ENCODE measurements at regions not wholly inside any gene's neighbourhood (a gene's known extent, or its start where the extent isn't known, plus 50 kb on each side); places are given as distances from the start of the nearest gene placed in this dataset.

- Histone ChIP-seq H3K27ac (no peak overlapping the region), H3K27me3 (ENCODE audit: insufficient read depth, low read depth, severe bottlenecking) (no peaks in the 10 kb centered on the region), H3K9me3 (ENCODE audit: severe bottlenecking) (no peaks in the 10 kb centered on the region), H3K4me3 (ENCODE audit: low read depth, low read length) (no peak overlapping the region), H3K36me3 (no peaks in the 10 kb centered on the region)
- no peak for TF ChIP-seq CTCF (IDR thresholded peaks at IDR 0.05; ENCODE audit: low read depth, low read length)
- no peak for DNase-seq
Measured at GRCh38 chr12:132416121-132416673, 73.8 kb upstream of the FBRSL1 start.

GRCh38 chr12:132415327-132416120 lies 74.4 kb upstream of the FBRSL1 start:
- no peaks in the 10 kb centered on the region for H3K36me3 ChIP-seq
- H3K9me3 ChIP-seq (ENCODE audit: severe bottlenecking) = no peaks in the 10 kb centered on the region
- no peak for DNase-seq
- TF ChIP-seq CTCF (IDR thresholded peaks at IDR 0.05; ENCODE audit: low read depth, low read length) = no peak
- no peak overlapping the region for H3K4me3 ChIP-seq (ENCODE audit: low read depth, low read length)
- H3K27me3 ChIP-seq (ENCODE audit: insufficient read depth, low read depth, severe bottlenecking) = no peaks in the 10 kb centered on the region
- H3K27ac ChIP-seq = peak overlapping the region; percentile 51

- peak overlapping the region; percentile 51 for H3K27ac ChIP-seq
- no peaks in the 10 kb centered on the region for H3K9me3 ChIP-seq (ENCODE audit: severe bottlenecking)
- H3K27me3 ChIP-seq (ENCODE audit: insufficient read depth, low read depth, severe bottlenecking) = no peaks in the 10 kb centered on the region
- peak; percentile 93 for TF ChIP-seq CTCF (IDR thresholded peaks at IDR 0.05; ENCODE audit: low read depth, low read length)
- DNase-seq = peak; percentile 88
- H3K36me3 ChIP-seq = no peaks in the 10 kb centered on the region
- H3K4me3 ChIP-seq (ENCODE audit: low read depth, low read length) = no peak overlapping the region
Measured at GRCh38 chr12:132414634-132415326, 75.2 kb upstream of the FBRSL1 start.

GRCh38 chr12:132413931-132414588 lies 75.9 kb upstream of the FBRSL1 start:
- Histone ChIP-seq H3K4me3 (ENCODE audit: low read depth, low read length) (no peak overlapping the region; the same call in 1 of the 2 replicates), H3K36me3 (no peaks in the 10 kb centered on the region)
- TF ChIP-seq CTCF (IDR thresholded peaks at IDR 0.05; ENCODE audit: low read depth, low read length) = peak; percentile 96

GRCh38 chr12:132411457-132411856 lies 78.5 kb upstream of the FBRSL1 start:
- no peak for DNase-seq
- no peak for TF ChIP-seq CTCF (IDR thresholded peaks at IDR 0.05; ENCODE audit: low read depth, low read length)
- Histone ChIP-seq H3K4me3 (ENCODE audit: low read depth, low read length) (no peak overlapping the region), H3K36me3 (no peaks in the 10 kb centered on the region), H3K27me3 (ENCODE audit: insufficient read depth, low read depth, severe bottlenecking) (no peaks in the 10 kb centered on the region), H3K27ac (no peak overlapping the region), H3K9me3 (ENCODE audit: severe bottlenecking) (no peaks in the 10 kb centered on the region)

More at GRCh38 chr12:132413931-132414588, 75.9 kb upstream of the FBRSL1 start:
- H3K27me3 ChIP-seq (ENCODE audit: insufficient read depth, low read depth, severe bottlenecking) = no peaks in the 10 kb centered on the region
- no peaks in the 10 kb centered on the region for H3K9me3 ChIP-seq (ENCODE audit: severe bottlenecking)
- DNase-seq = peak; percentile 54
- H3K27ac ChIP-seq = no peak overlapping the region
